WERI-Rb-1 (cell line): ENCODE measurements at regions not wholly inside any gene's neighbourhood (a gene's known extent, or its start where the extent isn't known, plus 50 kb on each side); places are given as distances from the start of the nearest gene placed in this dataset.

Source experiments
- DNase-seq: peaks from one replicate; pipeline ENCODE4 v3.0.0-alpha.2; 2020
- H3K27ac ChIP-seq: fragments of 250-450 bp; sonication (Bioruptor Pico); 2 replicates; pipeline ENCODE4 v1.5.1; 2020; ENCODE audit warnings: mild to moderate bottlenecking, moderate library complexity
- H3K27me3 ChIP-seq: fragments of 250-450 bp; sonication (Bioruptor Pico); 2 replicates; pipeline ENCODE4 v1.5.1; 2021; ENCODE audit warnings: mild to moderate bottlenecking, low read depth, moderate library complexity; ENCODE audit not compliant: insufficient read depth, severe bottlenecking
- H3K36me3 ChIP-seq: fragments of 250-450 bp; sonication (Bioruptor Pico); 2 replicates; pipeline ENCODE4 v1.5.1; 2020; ENCODE audit warnings: mild to moderate bottlenecking, moderate library complexity
- H3K4me3 ChIP-seq: 2 replicates; pipeline ENCODE4 v1.5.1; 2011; ENCODE audit warnings: low read depth, mild to moderate bottlenecking, control low read depth, low read length
- H3K9me3 ChIP-seq: fragments of 250-450 bp; sonication (Bioruptor Pico); 2 replicates; pipeline ENCODE4 v1.5.1; 2021; ENCODE audit warnings: mild to moderate bottlenecking, moderate library complexity; ENCODE audit not compliant: severe bottlenecking
- TF ChIP-seq, protein P1 (sequence below): IDR thresholded peaks from 2 replicates; pipeline ENCODE4 v1.5.1; 2011; ENCODE audit warnings: low read depth, mild to moderate bottlenecking, control low read depth, inconsistent platforms, low read length

DNA sequence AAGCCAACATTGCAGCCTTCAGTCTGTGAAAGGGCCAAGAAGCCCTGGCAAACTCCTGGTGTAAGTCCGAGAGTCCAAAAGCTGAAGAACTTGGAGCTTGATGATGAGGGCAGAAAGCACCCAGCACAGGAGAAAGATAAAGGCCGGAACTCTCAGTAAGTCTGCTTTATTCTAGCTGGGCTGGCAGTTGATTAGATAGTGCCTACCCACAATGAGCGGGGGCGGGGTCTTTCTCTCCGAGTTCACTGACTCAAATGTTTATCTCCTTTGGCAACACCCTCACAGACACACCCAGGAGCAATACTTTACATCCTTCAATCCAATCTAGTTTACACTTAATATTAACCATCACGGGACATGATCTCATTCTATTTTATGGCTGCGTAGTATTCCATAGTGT lies 1317.1 kb downstream of the SLITRK1 start:
- H3K4me3 ChIP-seq, result no peak overlapping the region
- H3K27me3 ChIP-seq, result no peaks in the 10 kb centered on the region
- no peak overlapping the region for H3K27ac ChIP-seq
- H3K9me3 ChIP-seq, result no peaks in the 10 kb centered on the region
- no peaks in the 10 kb centered on the region for H3K36me3 ChIP-seq
- TF ChIP-seq, protein P1, sequence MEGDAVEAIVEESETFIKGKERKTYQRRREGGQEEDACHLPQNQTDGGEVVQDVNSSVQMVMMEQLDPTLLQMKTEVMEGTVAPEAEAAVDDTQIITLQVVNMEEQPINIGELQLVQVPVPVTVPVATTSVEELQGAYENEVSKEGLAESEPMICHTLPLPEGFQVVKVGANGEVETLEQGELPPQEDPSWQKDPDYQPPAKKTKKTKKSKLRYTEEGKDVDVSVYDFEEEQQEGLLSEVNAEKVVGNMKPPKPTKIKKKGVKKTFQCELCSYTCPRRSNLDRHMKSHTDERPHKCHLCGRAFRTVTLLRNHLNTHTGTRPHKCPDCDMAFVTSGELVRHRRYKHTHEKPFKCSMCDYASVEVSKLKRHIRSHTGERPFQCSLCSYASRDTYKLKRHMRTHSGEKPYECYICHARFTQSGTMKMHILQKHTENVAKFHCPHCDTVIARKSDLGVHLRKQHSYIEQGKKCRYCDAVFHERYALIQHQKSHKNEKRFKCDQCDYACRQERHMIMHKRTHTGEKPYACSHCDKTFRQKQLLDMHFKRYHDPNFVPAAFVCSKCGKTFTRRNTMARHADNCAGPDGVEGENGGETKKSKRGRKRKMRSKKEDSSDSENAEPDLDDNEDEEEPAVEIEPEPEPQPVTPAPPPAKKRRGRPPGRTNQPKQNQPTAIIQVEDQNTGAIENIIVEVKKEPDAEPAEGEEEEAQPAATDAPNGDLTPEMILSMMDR, result no peak
- no peak for DNase-seq

DNA sequence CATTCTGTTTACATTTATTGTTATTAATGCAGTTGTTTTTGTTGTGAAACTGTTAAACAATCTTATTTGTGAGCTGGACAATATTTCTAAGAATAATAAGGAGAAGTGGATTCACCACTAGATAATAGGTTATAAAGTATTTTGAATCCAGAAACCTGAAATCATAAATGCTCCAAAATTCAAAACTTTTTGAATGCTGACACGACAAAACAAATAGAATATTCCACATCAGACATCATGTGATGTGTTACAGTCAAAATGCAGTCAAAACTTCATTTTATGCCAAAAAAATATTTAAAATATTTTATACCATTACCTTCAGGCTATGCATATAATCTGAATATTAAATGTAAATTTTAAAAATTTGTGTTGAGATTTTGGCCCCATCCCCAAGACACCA lies 1321.4 kb downstream of the SLITRK1 start:
- Histone ChIP-seq H3K27me3 (no peaks in the 10 kb centered on the region), H3K9me3 (no peaks in the 10 kb centered on the region), H3K4me3 (no peak overlapping the region), H3K27ac (no peak overlapping the region), H3K36me3 (no peaks in the 10 kb centered on the region)
- TF ChIP-seq, protein P1, result no peak
- DNase-seq, result no peak

DNA sequence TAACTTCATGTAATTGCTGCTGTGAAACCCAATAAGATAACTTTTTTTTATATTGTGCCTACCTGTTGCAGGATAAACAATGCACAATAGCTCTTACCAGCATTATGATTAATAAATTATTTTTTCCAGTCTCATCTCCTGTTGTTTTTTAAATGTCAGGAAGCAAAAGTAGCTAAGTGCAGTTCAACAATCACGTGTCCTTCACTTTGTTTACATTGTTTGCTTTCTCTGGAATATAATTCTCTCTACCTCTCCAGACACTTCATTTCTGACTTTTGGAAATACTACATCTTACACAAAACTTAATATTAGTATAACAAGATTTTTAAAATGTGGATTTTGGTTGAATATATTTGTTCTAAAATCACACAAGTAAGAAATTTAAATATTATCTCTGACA lies 1359.4 kb downstream of the SLITRK1 start:
- TF ChIP-seq, protein P1, result no peak
- H3K27ac ChIP-seq, result no peak overlapping the region
- no peaks in the 10 kb centered on the region for H3K27me3 ChIP-seq
- H3K36me3 ChIP-seq, result no peaks in the 10 kb centered on the region
- H3K9me3 ChIP-seq, result no peaks in the 10 kb centered on the region
- H3K4me3 ChIP-seq, result no peak overlapping the region
- no peak for DNase-seq

DNA sequence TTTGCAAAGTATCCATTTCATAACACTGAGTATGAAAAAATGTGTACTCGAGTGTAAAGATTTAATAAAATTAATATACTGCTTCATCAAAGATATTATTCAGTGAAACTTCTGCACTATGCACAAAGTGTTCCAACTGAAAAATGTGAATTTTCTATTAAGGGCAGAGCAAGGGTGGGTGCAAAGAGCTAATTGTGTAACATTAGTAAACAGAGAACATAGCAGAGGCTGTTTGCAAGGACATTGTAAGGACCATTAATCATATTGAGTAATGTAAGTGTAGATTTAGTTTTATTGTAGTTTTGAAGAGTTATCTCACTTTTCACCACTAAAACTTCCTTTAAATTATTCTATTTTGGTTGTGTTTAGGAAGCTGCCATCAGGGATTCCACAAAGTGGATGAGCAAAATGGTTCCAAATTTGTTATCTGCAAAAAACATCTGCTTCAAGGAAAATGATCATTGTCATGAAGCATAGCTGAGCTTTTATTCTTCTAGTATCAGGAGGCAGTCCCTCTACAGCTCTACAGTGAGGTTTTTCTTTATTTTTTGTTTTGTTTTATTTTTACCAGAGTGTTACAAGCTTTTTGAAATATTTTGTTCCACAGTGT lies 1375.4 kb downstream of the SLITRK1 start:
- TF ChIP-seq, protein P1, result no peak
- no peak for DNase-seq

DNA sequence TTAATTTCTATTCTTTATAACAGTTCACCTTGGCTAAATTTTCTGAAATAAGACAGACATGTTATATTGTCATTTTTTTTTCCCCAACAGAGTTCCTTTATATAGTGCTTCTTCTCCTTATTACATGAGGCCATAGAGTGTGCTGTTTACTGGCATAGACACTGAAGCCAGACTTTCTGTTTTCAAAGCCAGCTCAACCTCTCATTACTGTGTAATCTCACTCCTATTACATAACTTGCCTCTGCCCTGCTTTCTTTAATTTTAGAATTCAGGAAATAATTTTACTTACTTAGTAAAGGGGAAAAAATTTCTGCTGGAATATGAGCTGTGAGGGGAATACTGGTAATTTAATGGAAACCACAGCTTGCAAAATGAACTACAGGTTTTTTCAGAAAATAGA lies 1380.4 kb downstream of the SLITRK1 start:
- Histone ChIP-seq H3K27ac (no peak overlapping the region), H3K36me3 (no peaks in the 10 kb centered on the region), H3K4me3 (no peak overlapping the region), H3K9me3 (no peaks in the 10 kb centered on the region), H3K27me3 (no peaks in the 10 kb centered on the region)
- TF ChIP-seq, protein P1, result no peak
- DNase-seq, result no peak

More for the DNA sequence above, 1375.4 kb downstream of the SLITRK1 start:
- no peak overlapping the region for H3K4me3 ChIP-seq
- H3K27ac ChIP-seq, result no peak overlapping the region
- H3K27me3 ChIP-seq, result no peaks in the 10 kb centered on the region
- no peaks in the 10 kb centered on the region for H3K9me3 ChIP-seq
- H3K36me3 ChIP-seq, result no peaks in the 10 kb centered on the region

DNA sequence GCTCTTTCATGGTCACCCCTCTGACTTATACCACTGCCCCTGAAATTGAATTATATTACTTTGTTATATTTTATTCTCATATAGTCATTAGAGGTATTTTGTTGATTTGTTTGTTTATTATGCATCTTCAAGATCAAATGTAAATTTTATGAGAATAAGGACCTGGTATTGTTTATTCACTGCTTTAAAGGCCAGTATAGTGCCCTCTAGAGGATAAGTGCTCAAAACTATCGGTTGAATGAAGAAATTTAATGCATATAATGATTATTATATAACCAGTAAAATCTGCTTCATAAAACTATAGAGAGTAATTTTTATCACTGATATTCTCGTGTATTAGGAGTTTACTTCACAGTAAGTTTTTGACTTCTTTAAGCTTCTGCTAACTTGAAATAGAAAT lies 1401.9 kb downstream of the SLITRK1 start:
- no peak overlapping the region for H3K4me3 ChIP-seq
- TF ChIP-seq, protein P1, result no peak
- no peak for DNase-seq

More for the DNA sequence above, 1401.9 kb downstream of the SLITRK1 start:
- Histone ChIP-seq H3K9me3 (no peaks in the 10 kb centered on the region), H3K36me3 (no peaks in the 10 kb centered on the region), H3K27me3 (no peaks in the 10 kb centered on the region), H3K27ac (no peak overlapping the region)
